Calu3 (cell line): ENCODE measurements at regions not wholly inside any gene's neighbourhood (a gene's known extent, or its start where the extent isn't known, plus 50 kb on each side); places are given as distances from the start of the nearest gene placed in this dataset.

ENCODE experiments used
- BruUV-seq: library from RNA; stranded (reverse); fragments of 400-500 nt; replicated peaks from 2 replicates; lab custom pipeline; 2021; lab: Mats Ljungman, UMichigan
- CTCF ChIA-PET: fragments of 300-600 bp; sonication (Branson Sonifier 250); formaldehyde crosslinking; loops from one replicate; lab custom pipeline; 2022; ENCODE audit warnings: antibody characterized with exemption; lab: Charles Lee
- DNase-seq: peaks from one replicate; pipeline ENCODE4 v3.0.0; 2022
- H3K27ac Mint-ChIP-seq: one replicate; pipeline ENCODE4 v1.8.0; 2022; ENCODE audit warnings: mixed read lengths; ENCODE audit not compliant: unreplicated experiment
- H3K27me3 Mint-ChIP-seq: one replicate; pipeline ENCODE4 v1.8.0; 2022; ENCODE audit warnings: mixed read lengths; ENCODE audit not compliant: unreplicated experiment
- H3K36me3 Mint-ChIP-seq: one replicate; pipeline ENCODE4 v1.8.0; 2022; ENCODE audit warnings: mild to moderate bottlenecking, moderate library complexity, mixed read lengths; ENCODE audit not compliant: insufficient read depth, unreplicated experiment
- H3K4me1 Mint-ChIP-seq: one replicate; pipeline ENCODE4 v1.8.0; 2022; ENCODE audit warnings: mild to moderate bottlenecking, low read depth, mixed read lengths; ENCODE audit not compliant: unreplicated experiment
- H3K4me3 Mint-ChIP-seq: one replicate; pipeline ENCODE4 v1.8.0; 2022; ENCODE audit warnings: mild to moderate bottlenecking, low read depth, moderate library complexity, mixed read lengths; ENCODE audit not compliant: unreplicated experiment
- H3K9me3 Mint-ChIP-seq: one replicate; pipeline ENCODE4 v1.8.0; 2022; ENCODE audit warnings: low read depth, mixed read lengths; ENCODE audit not compliant: unreplicated experiment
- CTCF ChIP-seq: fragments of 200-600 bp; IDR thresholded peaks from one replicate; pipeline ENCODE4 v1.8.0; 2022; ENCODE audit warnings: antibody characterized with exemption; ENCODE audit not compliant: unreplicated experiment
- intact Hi-C: fragments of 100-400 bp; cut with micrococcal nuclease; formaldehyde crosslinking; loops from one replicate; pipeline ENCODE4 v1.10.0; 2022; ENCODE audit not compliant: unreplicated experiment

- TF ChIP-seq CTCF: no peak
- CTCF ChIA-PET: interaction anchor here (0.7 kb wide), 1 partner anchor 11 kb away, joined by 3 read pairs; no protein-coding TSS in a partner anchor
- no peak for DNase-seq
- Mint-ChIP-seq H3K27me3 (no peaks in the 10 kb centered on the region), H3K9me3 (no peaks in the 10 kb centered on the region), H3K4me1 (no peaks in the 10 kb centered on the region), H3K4me3 (no peak overlapping the region), H3K36me3 (no peaks in the 10 kb centered on the region), H3K27ac (no peak overlapping the region)
- intact Hi-C loops: no loop called here
- no TSS peak for BruUV-seq
Observed at GRCh38 chr6:139474145-139475108, 100.0 kb upstream of the CITED2 start.

- BruUV-seq: no TSS peak
- TF ChIP-seq CTCF: no peak
Observed at GRCh38 chr6:139473731-139474130, 99.3 kb upstream of the CITED2 start.

GRCh38 chr6:139473231-139473701 lies 98.8 kb upstream of the CITED2 start:
- CTCF ChIA-PET: no interaction called here

More at GRCh38 chr6:139473731-139474130, 99.3 kb upstream of the CITED2 start:
- no peak overlapping the region for H3K27ac Mint-ChIP-seq
- intact Hi-C loops: no loop called here
- no peaks in the 10 kb centered on the region for H3K27me3 Mint-ChIP-seq
- H3K4me1 Mint-ChIP-seq: no peaks in the 10 kb centered on the region
- no peak for DNase-seq
- CTCF ChIA-PET: no interaction called here
- H3K36me3 Mint-ChIP-seq: no peaks in the 10 kb centered on the region
- no peaks in the 10 kb centered on the region for H3K9me3 Mint-ChIP-seq
- H3K4me3 Mint-ChIP-seq: no peak overlapping the region

More at GRCh38 chr6:139473231-139473701, 98.8 kb upstream of the CITED2 start:
- Mint-ChIP-seq H3K36me3 (no peaks in the 10 kb centered on the region), H3K27me3 (no peaks in the 10 kb centered on the region), H3K4me1 (no peaks in the 10 kb centered on the region), H3K9me3 (no peaks in the 10 kb centered on the region), H3K4me3 (no peak overlapping the region), H3K27ac (no peak overlapping the region)
- TF ChIP-seq CTCF: no peak
- intact Hi-C loops: no loop called here
- DNase-seq: no peak
- no TSS peak for BruUV-seq
